Esophagus muscularis mucosa (tissue), 4 donors: ENCODE measurements at regions not wholly inside any gene's neighbourhood (a gene's known extent, or its start where the extent isn't known, plus 50 kb on each side); places are given as distances from the start of the nearest gene placed in this dataset.

Experiments
- DNase-seq: peaks from one replicate; pipeline ENCODE4 v3.0.0-alpha.2; 2017; ENCODE audit errors: extremely low spot score
- H3K27ac ChIP-seq, 4 donors: fragments of 200-600 bp; sonication (generic); replicated peaks in 1 of 4; 1 replicate in 3 of 4; 2 replicates in 1 of 4; pipeline ENCODE4 v1.5.1; 2016 to 2019; ENCODE audit warnings: mild to moderate bottlenecking in 1 of 4
- H3K27me3 ChIP-seq, 4 donors: fragments of 200-600 bp; sonication (generic); one replicate each; pipeline versions ENCODE4 v1.5.1 to v1.6.0; 2016 to 2019
- H3K36me3 ChIP-seq, 4 donors: fragments of 200-600 bp; sonication (generic); one replicate each; pipeline ENCODE4 v1.5.1; 2016 to 2019
- H3K4me1 ChIP-seq, 4 donors: fragments of 200-600 bp; sonication (generic); one replicate each; pipeline ENCODE4 v1.5.1; 2016 to 2019
- H3K4me3 ChIP-seq, 4 donors: fragments of 200-600 bp; sonication (generic); 1 replicate in 2 of 4; 2 replicates in 2 of 4; pipeline ENCODE4 v1.5.1; 2016 to 2019; ENCODE audit warnings: mild to moderate bottlenecking in 4 of 4, moderate library complexity in 1 of 4
- H3K9me3 ChIP-seq, 4 donors: fragments of 200-600 bp; sonication (generic); 1 replicate in 3 of 4; 2 replicates in 1 of 4; pipeline ENCODE4 v1.5.1; 2016 to 2019
- CTCF ChIP-seq, 3 experiments: fragments of 200-600 bp in 2 of 3; fragments of 450-650 bp in 1 of 3; sonication (generic) in 2 of 3; IDR thresholded peaks; one replicate each; pipeline ENCODE4 v1.5.1; 2017 to 2019; ENCODE audit warnings: antibody characterized with exemption in 3 of 3, mild to moderate bottlenecking in 2 of 3, moderate library complexity in 1 of 3
- EP300 ChIP-seq: sonication (generic); formaldehyde crosslinking; IDR thresholded peaks from one replicate; pipeline ENCODE4 v1.6.1; 2017; ENCODE audit warnings: antibody characterized with exemption
- POLR2A ChIP-seq: fragments of 450-650 bp; IDR thresholded peaks from one replicate; pipeline ENCODE4 v1.6.1; 2017; ENCODE audit warnings: antibody characterized with exemption, moderate library complexity, mild to moderate bottlenecking, low read depth
- POLR2AphosphoS5 ChIP-seq, 2 donors: sonication (generic); formaldehyde crosslinking; IDR thresholded peaks; one replicate each; pipeline ENCODE4 v1.6.1; 2017; ENCODE audit warnings: antibody characterized with exemption in 2 of 2
- WGBS: methylation state at CpG from one replicate; pipeline ENCODE4 v1.1.5; 2018; 5-methylcytosine and 5-hydroxymethylcytosine counted together
- intact Hi-C: fragments of 100-400 bp; cut with DNase I; formaldehyde crosslinking; loops from one replicate; pipeline ENCODE4 v1.15.1; 2023

- DNase-seq, result no peak
- Histone ChIP-seq H3K4me1 (no peaks in the 10 kb centered on the region), H3K27me3 (no peaks in the 10 kb centered on the region), H3K36me3 (no peaks in the 10 kb centered on the region), H3K9me3 (no peaks in the 10 kb centered on the region), H3K4me3 (no peak overlapping the region), H3K27ac (no peak overlapping the region)
- TF ChIP-seq POLR2A, result no peak
- 88% methylated on average over 3 of the region's 3 CpGs for WGBS
- intact Hi-C loops, result no loop called here
Observed at GRCh38 chr13:86567119-86567518, 767.9 kb upstream of the SLITRK6 start.

- Histone ChIP-seq H3K9me3 (no peaks in the 10 kb centered on the region), H3K36me3 (no peaks in the 10 kb centered on the region), H3K4me3 (no peak overlapping the region), H3K27me3 (no peaks in the 10 kb centered on the region), H3K4me1 (no peaks in the 10 kb centered on the region), H3K27ac (no peak overlapping the region)
- no peak for DNase-seq
- intact Hi-C loops, result no loop called here
- WGBS, result 85% methylated on average over 1 of the region's 1 CpG
- no peak for TF ChIP-seq CTCF (IDR thresholded peaks at IDR 0.05)
- no peak for TF ChIP-seq POLR2A
- no peak for TF ChIP-seq POLR2AphosphoS5 (IDR thresholded peaks at IDR 0.05)
- TF ChIP-seq EP300, result no peak
Observed at GRCh38 chr13:86569119-86569518, 769.9 kb upstream of the SLITRK6 start.

- no peak overlapping the region for H3K27ac ChIP-seq
- H3K36me3 ChIP-seq, result no peaks in the 10 kb centered on the region
- H3K4me1 ChIP-seq, result no peaks in the 10 kb centered on the region
- no peaks in the 10 kb centered on the region for H3K27me3 ChIP-seq
- no peak for DNase-seq
- TF ChIP-seq CTCF (IDR thresholded peaks at IDR 0.05), result no peak
- no peak for TF ChIP-seq EP300
- no peak for TF ChIP-seq POLR2AphosphoS5 (IDR thresholded peaks at IDR 0.05)
- TF ChIP-seq POLR2A, result no peak
- intact Hi-C loops, result no loop called here
- H3K4me3 ChIP-seq, result no peak overlapping the region
- no peaks in the 10 kb centered on the region for H3K9me3 ChIP-seq
Observed at GRCh38 chr13:86569974-86570373, 770.8 kb upstream of the SLITRK6 start.

- no peaks in the 10 kb centered on the region for H3K4me1 ChIP-seq
- no peak overlapping the region for H3K27ac ChIP-seq
- 59% methylated on average over 2 of the region's 2 CpGs for WGBS
- H3K4me3 ChIP-seq, result no peak overlapping the region
- TF ChIP-seq POLR2AphosphoS5 (IDR thresholded peaks at IDR 0.05), result no peak
- no peaks in the 10 kb centered on the region for H3K27me3 ChIP-seq
- DNase-seq, result no peak
- no peaks in the 10 kb centered on the region for H3K36me3 ChIP-seq
- no peaks in the 10 kb centered on the region for H3K9me3 ChIP-seq
- intact Hi-C loops, result no loop called here
Observed at GRCh38 chr13:86572115-86572514, 772.9 kb upstream of the SLITRK6 start.

- intact Hi-C loops, result no loop called here
- WGBS, result 67% methylated on average over 3 of the region's 3 CpGs
- Histone ChIP-seq H3K9me3 (no peaks in the 10 kb centered on the region), H3K27ac (no peak overlapping the region), H3K4me3 (no peak overlapping the region), H3K4me1 (no peaks in the 10 kb centered on the region), H3K27me3 (no peaks in the 10 kb centered on the region), H3K36me3 (no peaks in the 10 kb centered on the region)
- no peak for DNase-seq
- TF ChIP-seq POLR2AphosphoS5 (IDR thresholded peaks at IDR 0.05), result no peak
- TF ChIP-seq EP300, result no peak
- no peak for TF ChIP-seq POLR2A
- no peak for TF ChIP-seq CTCF (IDR thresholded peaks at IDR 0.05)
Observed at GRCh38 chr13:86579662-86580061, 780.4 kb upstream of the SLITRK6 start.

GRCh38 chr13:86581706-86582105 lies 782.5 kb upstream of the SLITRK6 start:
- H3K36me3 ChIP-seq, result no peaks in the 10 kb centered on the region
- no peaks in the 10 kb centered on the region for H3K4me1 ChIP-seq
- TF ChIP-seq CTCF (IDR thresholded peaks at IDR 0.05) (no peak), EP300 (no peak), POLR2AphosphoS5 (IDR thresholded peaks at IDR 0.05) (no peak), POLR2A (no peak)
- no peak overlapping the region for H3K4me3 ChIP-seq
- no peaks in the 10 kb centered on the region for H3K9me3 ChIP-seq
- no peaks in the 10 kb centered on the region for H3K27me3 ChIP-seq
- no peak for DNase-seq
- intact Hi-C loops, result no loop called here
- WGBS, result 100% methylated on average over 1 of the region's 2 CpGs
- no peak overlapping the region for H3K27ac ChIP-seq
